HG03342 (cell line): ENCODE measurements at regions not wholly inside any gene's neighbourhood (a gene's known extent, or its start where the extent isn't known, plus 50 kb on each side); places are given as distances from the start of the nearest gene placed in this dataset.

Experiments
- ATAC-seq: cut with Tn5 transposase; IDR thresholded peaks from one replicate; pipeline ENCODE4 v1.9.1; 2021; ENCODE audit warnings: mild to moderate bottlenecking, moderate library complexity; ENCODE audit not compliant: unreplicated experiment

DNA sequence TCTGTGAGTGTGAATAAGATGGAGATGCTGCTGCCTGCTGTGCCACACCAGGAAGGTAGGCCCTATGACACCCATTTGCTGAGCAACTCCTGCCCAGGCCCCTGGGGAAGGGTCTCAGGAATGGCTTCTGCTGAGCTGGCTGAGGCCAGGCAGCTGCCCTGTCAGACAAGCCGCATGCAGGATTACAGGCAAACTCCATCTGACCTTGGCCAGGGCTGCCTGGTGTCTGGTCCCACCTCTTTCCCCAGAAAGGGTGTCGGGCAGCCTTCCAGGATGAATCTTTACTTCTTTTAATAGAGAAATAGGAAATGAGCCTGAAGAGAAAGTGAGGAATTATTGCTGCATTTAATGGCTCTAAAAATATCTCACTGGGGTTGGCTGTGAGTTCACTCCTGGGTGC, 182.5 kb downstream of the IRX5 start:
- ATAC-seq: no peak

DNA sequence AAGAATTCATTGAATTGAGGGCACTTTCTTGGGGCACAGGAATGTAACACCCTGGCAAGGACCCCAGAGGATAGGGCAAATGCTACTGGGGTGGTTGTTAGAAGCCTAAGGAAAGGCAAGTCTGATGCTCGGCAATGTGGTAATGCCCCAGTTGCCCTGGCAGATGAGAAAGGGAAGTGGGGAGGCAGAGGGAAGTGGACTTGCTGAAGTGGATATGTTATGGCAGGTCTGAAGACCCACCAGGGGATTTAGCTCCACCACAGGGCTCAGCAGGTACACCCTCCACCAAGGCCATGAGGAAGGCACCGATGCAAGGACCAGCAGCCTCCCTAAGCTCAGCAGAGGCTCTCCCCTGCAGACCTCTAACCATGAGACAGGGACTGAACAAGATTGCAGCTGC, 184.8 kb downstream of the IRX5 start:
- no peak for ATAC-seq

DNA sequence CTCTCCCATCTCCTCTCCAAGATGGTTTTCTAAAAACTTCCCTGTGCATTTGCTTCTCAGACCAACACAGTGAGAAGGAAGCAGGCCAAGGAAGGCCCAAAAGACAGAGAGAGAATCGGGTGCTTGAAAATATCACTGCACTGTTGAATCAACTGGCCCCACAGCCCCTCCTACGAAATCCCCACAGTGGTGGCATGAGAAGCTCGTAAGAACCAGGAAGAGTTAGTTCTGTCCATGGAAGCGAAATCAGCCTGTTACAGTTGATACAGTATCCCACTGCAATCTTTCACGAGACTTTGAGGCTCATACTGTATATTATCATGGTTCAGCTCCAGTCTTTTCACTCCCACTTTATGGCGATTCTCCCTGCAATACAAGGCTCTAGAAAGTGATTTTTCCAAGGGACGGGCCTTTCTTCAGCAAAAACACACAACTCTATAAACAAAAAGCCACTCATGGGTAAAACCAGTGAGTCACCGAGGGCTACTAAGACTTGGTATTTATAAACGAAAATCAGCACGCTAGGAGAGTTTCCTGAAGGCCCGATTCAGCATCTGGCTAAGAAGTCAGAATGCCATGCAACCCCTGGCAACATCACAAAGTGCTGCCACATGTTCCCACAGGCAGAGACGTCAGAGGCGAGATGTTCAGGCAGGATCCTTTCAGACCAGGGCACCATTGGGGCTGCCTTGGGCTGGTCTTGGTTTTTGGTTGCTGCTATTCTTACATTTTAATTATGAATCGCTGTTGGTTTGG, 185.7 kb downstream of the IRX5 start:
- no peak for ATAC-seq

DNA sequence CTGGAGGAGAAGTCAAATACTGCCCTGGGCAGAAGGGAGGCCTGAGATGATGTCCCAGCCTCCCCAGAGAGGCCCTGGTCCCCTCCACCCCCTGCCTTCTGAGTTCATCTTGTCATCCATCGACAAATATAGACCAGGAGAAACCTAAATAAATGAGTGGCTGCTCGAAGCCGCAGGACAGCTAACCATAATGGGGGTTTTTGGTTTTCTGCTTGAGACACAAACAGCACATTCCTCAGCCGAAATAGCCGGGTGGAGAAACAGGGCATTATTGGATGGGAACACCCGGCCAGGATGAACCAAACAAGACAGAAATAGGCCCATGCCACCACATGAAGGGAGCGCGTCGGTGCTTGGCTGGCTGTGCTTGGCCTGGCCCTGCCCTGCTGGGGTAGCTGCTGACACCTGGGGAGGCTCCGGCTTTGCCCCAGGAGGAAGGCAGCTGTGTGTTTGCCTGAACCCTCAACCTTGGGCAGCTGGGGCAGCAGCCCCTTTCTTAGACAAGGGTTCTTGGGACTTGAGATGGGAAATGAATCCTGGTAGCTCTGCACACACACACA, 188.1 kb downstream of the IRX5 start:
- ATAC-seq: no peak

DNA sequence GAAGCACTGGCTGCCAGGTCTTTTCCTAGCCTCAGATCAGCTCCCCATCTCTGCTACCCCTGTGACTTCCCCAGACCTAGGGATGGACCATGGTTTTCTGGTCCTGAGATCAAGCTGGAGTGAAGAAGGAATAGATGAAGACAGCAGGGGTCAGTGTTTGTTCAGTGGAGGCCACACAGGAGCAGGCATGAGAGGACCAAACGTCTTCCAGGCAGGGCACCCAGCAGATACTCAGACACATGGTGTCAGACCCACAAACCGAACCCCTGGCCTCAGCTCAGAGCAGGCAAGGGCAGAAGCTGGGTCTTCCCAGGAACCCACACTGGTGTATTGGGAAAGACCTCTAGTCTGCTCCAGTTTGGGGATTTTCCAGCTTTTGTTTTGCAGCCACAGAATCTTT, 189.7 kb downstream of the IRX5 start:
- no peak for ATAC-seq

DNA sequence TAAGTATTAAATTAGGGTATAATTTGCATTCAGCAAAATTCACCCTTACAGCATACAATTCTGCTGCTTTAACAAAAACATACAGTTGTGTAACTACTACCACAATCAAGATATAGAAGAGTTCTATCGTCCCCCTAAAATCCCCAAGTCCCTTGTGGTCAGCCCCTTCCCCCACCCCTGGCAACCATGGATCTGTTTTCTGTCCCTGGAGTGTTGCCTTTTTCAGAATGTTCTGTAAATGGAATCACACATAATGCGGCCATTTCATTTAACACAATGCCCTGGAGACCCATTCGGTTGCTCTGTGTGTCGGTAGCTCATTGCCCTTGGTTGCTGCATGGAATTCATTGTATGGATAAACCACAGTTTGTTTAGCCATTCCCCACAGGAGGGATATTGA, 190.2 kb downstream of the IRX5 start:
- no peak for ATAC-seq

DNA sequence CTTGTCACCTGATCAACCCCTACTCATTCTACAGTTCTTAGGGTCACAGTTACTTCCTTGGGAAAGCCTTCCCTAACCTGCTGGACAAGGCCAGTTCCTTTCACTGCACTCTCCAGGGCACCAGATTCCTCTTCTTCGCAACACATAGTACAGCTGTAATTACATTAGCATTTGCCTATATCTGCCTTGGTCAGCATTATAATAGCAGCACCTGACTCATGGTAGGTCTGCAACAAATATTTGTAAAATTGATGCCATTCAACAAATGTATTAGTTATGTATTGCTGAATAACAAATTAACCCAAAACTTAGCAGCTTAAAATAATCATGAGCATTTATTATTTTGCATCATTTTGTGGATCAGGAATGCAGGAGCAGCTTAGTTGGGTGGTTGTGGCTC, 193.0 kb downstream of the IRX5 start:
- ATAC-seq: no peak

DNA sequence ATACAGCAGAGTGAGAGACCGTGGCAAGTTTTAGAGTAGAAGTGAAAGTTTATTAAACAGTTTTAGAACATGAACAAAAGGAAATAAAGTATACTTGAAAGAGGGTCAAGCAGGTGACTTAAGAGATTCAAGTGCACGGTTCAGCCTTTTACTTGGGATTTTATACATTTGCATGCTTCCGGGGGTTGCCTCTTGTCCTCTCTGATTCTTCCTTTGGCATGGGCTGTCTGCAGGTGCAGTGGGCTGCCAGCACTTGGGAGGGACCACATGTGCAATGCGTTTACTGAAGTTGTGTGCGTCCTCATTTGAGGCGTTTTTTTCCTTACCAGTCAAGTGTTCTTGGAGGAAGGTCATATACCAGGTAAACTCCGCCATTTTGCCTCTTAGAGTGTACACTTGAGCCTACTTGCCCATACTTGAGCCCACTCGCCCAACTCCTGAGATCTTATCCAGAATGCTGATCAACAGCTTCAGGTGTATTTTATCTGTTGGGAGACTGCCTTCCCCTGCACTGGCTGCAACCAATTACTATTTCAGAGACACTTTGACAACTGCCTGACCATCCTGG, 195.2 kb downstream of the IRX5 start:
- ATAC-seq: no peak

DNA sequence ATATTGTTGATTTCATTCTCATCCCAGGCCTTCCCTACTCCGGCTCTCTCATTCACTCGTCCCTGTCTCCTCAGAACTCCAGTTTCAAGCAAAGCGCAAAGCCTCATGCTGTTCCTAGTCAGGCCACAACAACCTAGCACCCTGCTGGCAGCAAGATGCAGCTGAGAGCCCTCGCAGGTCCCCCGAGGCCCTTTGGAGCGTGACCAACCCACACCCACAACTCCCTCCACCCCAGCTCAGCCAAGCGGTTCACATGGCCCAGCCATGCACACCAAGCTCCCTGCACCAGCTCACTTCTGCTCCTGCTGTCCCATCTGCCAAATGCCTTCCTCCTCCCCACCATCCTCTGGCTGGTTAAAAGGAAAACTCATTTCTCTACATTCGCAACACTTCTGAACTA, 195.8 kb downstream of the IRX5 start:
- ATAC-seq: no peak

DNA sequence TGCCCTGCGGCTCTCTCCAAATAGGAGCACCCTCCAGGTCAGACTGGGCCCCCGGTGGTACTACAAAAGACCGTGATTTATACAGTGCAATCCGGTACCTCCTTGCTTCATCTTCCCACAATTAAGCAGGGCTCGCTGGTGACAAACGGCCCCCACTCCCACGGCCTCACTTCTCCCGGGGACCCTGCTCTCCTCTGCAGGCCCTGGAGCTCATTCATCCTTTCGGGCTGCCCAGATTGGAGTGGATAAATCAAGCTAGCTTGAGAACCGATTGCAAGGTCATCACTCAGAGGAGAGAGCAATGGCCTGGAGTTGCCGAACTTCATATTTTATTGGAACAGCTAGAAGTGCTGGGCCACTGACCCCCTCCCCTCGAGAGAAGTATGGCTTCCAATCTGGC, 193.5 kb upstream of the IRX6 start:
- ATAC-seq: no peak

DNA sequence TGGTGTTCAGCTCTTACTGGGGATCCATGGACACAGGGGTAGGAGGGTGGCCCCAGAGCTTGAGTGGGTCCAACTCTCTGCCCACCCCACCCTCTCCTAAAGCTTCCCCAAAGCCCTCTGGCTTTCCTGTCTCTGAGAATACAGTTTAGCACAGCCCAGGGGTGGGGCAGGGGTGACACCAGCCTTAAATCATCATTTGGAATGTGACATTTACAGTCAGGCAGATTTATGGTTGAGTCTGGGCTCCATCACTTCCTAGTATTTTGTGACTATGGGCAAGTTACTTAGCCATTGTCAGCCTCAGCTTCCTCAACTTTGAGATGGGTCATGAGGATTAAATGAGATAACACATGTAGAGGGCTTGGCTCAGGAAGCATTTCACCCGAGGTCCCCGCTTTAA, 193.1 kb upstream of the IRX6 start:
- ATAC-seq: no peak

DNA sequence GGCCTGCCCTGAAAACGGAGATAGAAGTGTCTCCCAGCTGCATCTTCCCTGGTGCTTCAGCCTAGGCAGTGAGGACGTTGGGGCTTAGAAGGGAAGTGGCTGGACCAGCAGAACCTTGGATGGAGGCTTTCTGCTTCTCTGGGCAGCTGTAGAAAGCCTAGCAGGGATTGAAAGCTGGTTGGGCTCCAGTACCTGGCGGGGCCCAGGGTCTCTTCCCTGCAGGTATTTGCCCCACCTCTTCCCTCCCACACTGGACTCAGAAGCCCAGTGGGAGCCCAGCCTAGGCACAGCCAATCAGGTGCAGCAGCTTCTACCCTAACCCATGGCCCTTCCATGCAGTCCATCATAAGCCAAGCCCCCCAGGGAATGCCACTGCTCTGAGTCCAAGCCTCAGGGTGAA, 190.3 kb upstream of the IRX6 start:
- no peak for ATAC-seq

DNA sequence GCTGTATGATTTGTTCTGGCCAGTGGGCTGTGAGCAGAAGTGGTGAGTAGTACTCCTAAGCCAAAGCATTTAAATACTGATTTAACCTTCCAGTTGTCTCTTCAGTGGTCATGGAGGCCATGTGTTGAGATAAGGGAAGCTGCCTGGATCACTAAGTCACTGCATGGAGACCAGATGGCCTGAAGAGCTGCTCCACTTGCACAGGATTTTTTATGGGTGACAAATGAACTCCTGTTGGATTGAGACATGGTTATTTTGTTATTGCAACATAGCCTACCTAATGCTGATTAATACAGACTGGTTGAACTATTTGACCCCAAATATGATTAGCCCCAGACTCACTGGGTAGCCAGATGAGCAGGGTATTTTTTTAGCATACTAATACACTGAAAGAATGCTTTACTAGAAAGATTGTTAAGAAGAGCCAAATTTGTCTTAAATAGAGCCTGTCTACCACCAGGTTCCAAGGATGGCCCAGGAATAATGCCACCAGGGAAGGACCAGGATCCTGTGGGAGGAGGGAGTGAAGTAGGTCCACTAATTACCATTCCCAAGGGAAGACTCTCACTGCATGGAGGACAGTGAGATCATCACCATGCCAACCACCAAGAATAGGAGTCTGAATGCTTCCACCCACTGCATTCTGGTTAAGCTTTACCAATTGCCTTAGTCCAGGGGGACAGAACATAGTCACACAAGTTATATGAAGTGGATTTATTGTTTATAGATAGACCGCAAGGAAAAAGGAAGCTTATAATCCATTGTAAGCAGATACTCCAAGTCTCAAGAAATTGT, 187.4 kb upstream of the IRX6 start:
- ATAC-seq: no peak

DNA sequence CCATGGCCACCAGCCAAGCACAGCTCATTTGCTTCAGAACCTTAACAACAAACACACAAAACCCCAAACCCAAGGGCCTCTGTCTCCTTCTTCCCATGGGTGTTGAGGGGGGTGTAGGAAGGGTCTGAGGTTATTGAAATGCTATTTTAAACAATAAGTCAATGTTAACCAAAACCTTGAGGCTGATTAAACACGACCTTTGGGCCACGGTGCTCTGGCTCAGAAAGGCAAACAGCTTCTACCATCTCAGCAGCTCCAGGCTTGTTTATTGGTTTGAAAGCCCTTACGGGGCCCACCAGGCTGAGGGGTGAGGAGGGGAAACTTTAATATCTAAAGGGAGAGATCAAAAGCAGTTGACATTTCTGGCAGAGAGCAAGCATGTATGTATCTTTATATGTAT, 185.7 kb upstream of the IRX6 start:
- ATAC-seq: no peak

DNA sequence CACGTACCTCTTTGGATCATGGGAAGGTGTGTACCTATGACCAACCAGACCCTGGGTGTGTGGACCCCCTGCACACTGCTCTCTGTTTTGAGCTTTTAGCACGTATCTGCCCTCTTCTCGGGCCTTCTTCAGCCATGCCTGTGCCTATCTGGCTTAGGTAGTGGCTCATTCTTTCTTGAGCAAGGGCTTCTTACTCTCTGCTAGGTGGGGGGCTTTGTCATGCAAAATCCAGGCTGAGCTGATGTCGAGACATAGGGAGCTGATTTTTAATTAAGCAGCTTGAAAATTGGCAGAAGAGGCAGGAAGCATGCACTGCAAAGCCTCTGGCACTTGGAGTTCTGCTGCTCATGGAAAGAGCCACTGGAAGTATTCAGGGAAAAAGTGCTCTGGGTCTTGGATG, 181.6 kb upstream of the IRX6 start:
- ATAC-seq: no peak

DNA sequence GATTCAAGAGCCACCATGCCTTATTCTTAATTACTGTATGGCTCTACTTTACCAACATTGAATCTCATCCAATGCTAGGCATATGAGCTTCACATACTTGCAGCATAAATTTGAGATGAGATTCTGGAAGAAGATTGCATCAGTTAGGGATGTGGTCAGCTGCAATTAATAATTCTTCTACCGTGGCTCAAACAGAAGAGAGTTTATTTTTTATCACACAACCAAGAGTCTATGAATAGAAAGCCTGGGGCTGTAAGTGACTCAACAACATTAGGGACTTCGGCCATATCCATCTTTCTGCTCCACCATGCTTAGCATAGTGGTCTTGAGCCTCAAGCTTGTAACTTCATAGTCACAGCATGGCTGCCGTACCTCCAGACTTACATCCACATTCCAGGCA, 179.4 kb upstream of the IRX6 start:
- no peak for ATAC-seq

DNA sequence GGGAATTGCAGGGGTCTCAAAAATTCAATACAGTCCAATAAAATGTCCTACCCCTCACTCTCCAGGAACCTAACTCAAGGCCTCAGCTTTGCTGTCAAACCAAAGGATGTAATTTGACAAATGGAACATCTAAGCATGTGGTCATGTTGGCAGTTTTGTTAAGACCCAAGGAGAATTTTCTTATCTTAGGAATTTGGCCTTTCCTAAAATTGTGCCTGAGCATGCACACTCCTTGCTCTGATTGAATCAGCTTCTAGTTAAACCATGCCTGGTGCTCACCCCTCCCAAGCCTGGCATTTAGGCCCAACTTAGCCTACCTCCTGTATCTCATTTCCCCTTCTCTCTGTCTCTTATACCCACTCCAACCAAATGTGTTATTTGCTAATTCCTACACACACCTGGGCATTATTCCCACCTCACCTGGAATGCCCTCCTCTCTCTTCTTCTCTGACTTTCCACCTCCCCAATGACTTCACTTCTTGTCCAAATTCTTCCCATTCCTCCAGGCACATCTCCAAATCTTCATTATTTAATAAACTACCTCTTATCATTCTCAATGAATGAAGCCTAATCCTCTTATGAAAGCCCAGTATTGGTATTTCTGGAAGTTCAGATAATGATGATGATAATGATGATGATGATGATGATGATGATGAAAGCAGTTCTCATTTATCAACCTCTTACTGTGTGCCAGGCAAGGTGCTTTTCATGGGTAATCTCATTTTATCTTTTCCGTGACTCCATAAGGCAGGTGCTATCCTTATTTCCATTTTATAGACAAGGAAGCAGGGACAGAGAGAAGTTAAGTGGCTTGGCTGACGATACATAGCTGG, 178.0 kb upstream of the IRX6 start:
- ATAC-seq: no peak

DNA sequence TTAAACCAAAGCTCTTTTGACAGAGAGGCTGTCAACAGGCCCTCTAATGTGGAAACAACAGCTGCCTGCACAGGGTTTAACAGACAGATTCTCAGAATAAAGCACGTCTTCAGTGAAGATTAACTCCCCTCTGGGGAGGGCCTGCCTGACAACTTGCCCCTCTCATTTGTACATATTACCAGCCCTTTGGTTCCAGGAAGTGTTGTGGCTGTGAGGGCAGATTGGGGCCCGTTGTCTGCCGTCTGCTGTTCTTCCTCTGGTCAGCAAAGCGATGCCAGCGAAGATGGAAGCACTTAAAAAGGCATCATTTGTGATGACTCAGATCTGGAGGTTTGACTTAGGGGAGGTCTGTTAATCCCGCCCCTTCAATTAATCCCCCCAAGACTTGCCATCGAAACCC, 177.0 kb upstream of the IRX6 start:
- ATAC-seq: no peak

DNA sequence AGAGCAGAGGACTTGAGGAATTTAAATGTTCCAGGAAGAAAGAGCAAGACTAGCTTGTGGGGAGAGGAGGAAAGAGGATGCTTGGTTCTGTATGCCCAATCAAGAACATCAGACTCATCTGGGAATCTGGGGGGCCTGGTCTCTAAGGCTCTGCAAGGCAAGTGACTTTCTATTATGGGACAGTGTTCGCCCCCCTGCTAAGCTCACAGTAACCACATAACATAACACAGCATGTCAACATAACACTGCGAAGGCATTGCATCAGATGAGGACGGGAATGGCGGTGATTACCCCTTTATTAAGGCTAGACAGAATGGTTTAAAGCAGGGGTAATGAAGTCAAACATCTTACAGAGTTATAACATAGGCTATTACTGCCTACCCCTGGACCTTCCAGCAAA, 176.6 kb upstream of the IRX6 start:
- ATAC-seq: no peak

DNA sequence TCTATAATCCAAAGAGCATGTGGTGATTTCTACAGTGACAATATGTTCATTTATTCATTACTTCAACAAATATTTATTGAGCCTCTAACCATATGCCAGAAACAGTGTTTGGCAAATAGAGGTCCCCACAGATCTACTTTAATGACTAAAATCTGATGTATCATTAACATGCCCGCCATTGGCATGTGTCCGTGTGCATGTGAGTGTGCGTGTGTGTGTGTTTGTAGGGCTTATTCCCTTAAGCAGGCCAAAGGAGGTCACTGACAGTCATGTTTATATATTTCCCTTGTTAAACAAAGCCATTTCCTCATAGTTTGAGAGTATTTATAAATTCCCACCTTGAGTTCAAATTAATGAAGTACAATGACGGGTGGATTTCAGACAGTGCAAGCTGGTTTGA, 174.4 kb upstream of the IRX6 start:
- no peak for ATAC-seq
